Liver (tissue), 7 donors: ENCODE measurements at regions not wholly inside any gene's neighbourhood (a gene's known extent, or its start where the extent isn't known, plus 50 kb on each side); places are given as distances from the start of the nearest gene placed in this dataset.
"Not testable (repeated sequence)": the region's sequence is repeated elsewhere in the genome, so short reads cannot be mapped to it uniquely, and the experiment has no call there.

ENCODE experiments used
- DNase-seq: peaks from one replicate; pipeline ENCODE4 v3.0.0-alpha.2; 2017; ENCODE audit warnings: low spot score
- H3K27ac ChIP-seq, 2 donors: one replicate each; pipeline ENCODE4 v1.7.0; 2013; ENCODE audit warnings: inconsistent platforms in 2 of 2, low read length in 2 of 2, control low read depth in 1 of 2, low read depth in 1 of 2, mild to moderate bottlenecking in 1 of 2
- H3K27me3 ChIP-seq, 4 donors: one replicate each; pipeline versions ENCODE4 v1.6.1 to v1.7.0; 2013; ENCODE audit warnings: low read length in 3 of 4, inconsistent platforms in 1 of 4, mild to moderate bottlenecking in 1 of 4, moderate library complexity in 1 of 4; ENCODE audit not compliant: control insufficient read depth in 4 of 4, insufficient read depth in 4 of 4
- H3K36me3 ChIP-seq, 4 donors: one replicate each; pipeline versions ENCODE4 v1.6.1 to v1.7.0; 2013; ENCODE audit warnings: low read length in 3 of 4, mild to moderate bottlenecking in 3 of 4, low read depth in 1 of 4, moderate library complexity in 1 of 4; ENCODE audit not compliant: control insufficient read depth in 4 of 4, insufficient read depth in 3 of 4
- H3K4me1 ChIP-seq, 4 donors: one replicate each; pipeline versions ENCODE4 v1.6.1 to v1.7.0; 2013; ENCODE audit warnings: low read length in 3 of 4, mild to moderate bottlenecking in 3 of 4, moderate library complexity in 1 of 4; ENCODE audit not compliant: control insufficient read depth in 4 of 4, insufficient read depth in 4 of 4
- H3K4me3 ChIP-seq, 3 donors: one replicate each; pipeline versions ENCODE4 v1.6.1 to v1.7.0; 2013; ENCODE audit warnings: low read length in 3 of 3, control low read depth in 1 of 3, low read depth in 1 of 3, mild to moderate bottlenecking in 1 of 3
- H3K9ac ChIP-seq, 2 donors: one replicate each; pipeline ENCODE4 v1.7.0; 2013; ENCODE audit warnings: low read length in 2 of 2, mild to moderate bottlenecking in 2 of 2, moderate library complexity in 2 of 2, control low read depth in 1 of 2, low read depth in 1 of 2
- H3K9me3 ChIP-seq, 4 donors: one replicate each; pipeline versions ENCODE4 v1.6.1 to v1.7.0; 2013; ENCODE audit warnings: low read length in 3 of 4; ENCODE audit not compliant: control insufficient read depth in 4 of 4
- ATF3 ChIP-seq: IDR thresholded peaks from 2 replicates; pipeline ENCODE4 v1.6.1; 2016; ENCODE audit warnings: antibody characterized with exemption
- EGR1 ChIP-seq, 2 donors: IDR thresholded peaks; 2 replicates each; pipeline ENCODE4 v1.6.1; 2016 to 2018; ENCODE audit warnings: antibody characterized with exemption in 2 of 2, low read depth in 2 of 2
- FOXA1 ChIP-seq: IDR thresholded peaks from 2 replicates; pipeline ENCODE4 v1.6.1; 2016; ENCODE audit warnings: antibody characterized with exemption
- FOXA2 ChIP-seq: IDR thresholded peaks from 2 replicates; pipeline ENCODE4 v1.6.1; 2016; ENCODE audit warnings: antibody characterized with exemption
- HNF4A ChIP-seq, 2 donors: conservative IDR thresholded peaks; 2 replicates each; pipeline ENCODE4 v1.6.1; 2016; ENCODE audit warnings: antibody characterized with exemption in 2 of 2, mild to moderate bottlenecking in 2 of 2
- HNF4G ChIP-seq: IDR thresholded peaks from 2 replicates; pipeline ENCODE4 v1.6.1; 2016; ENCODE audit warnings: antibody characterized with exemption
- NR2F2 ChIP-seq: IDR thresholded peaks from 2 replicates; pipeline ENCODE4 v1.6.1; 2016; ENCODE audit warnings: antibody characterized with exemption
- REST ChIP-seq: IDR thresholded peaks from 2 replicates; pipeline ENCODE4 v1.6.1; 2016; ENCODE audit warnings: antibody characterized with exemption, mild to moderate bottlenecking
- RXRA ChIP-seq, 2 donors: IDR thresholded peaks; 2 replicates each; pipeline ENCODE4 v1.6.1; 2017 to 2018; ENCODE audit warnings: antibody characterized with exemption in 2 of 2, mild to moderate bottlenecking in 1 of 2
- TAF1 ChIP-seq: conservative IDR thresholded peaks from 2 replicates; pipeline ENCODE4 v1.6.1; 2016; ENCODE audit warnings: antibody characterized with exemption, mild to moderate bottlenecking
- YY1 ChIP-seq: IDR thresholded peaks from 2 replicates; pipeline ENCODE4 v1.6.1; 2016; ENCODE audit warnings: antibody characterized with exemption, mild to moderate bottlenecking
- ZBTB33 ChIP-seq: IDR thresholded peaks from 2 replicates; pipeline ENCODE4 v1.6.1; 2016; ENCODE audit warnings: antibody characterized with exemption
- WGBS: extraction: QIAGEN DNeasy Blood & Tissue Kit; methylation state at CpG from one replicate; pipeline ENCODE4 v1.1.7; 2013; 5-methylcytosine and 5-hydroxymethylcytosine counted together
- donor health status: healthy.
- donor health status: healthy.
- donor health status: healthy.
- donor health status: healthy.

- DNase-seq = no peak
These were observed 104.3 kb upstream of the SIMC1 start for GRCh38 chr5:176133877-176134276.

DNA sequence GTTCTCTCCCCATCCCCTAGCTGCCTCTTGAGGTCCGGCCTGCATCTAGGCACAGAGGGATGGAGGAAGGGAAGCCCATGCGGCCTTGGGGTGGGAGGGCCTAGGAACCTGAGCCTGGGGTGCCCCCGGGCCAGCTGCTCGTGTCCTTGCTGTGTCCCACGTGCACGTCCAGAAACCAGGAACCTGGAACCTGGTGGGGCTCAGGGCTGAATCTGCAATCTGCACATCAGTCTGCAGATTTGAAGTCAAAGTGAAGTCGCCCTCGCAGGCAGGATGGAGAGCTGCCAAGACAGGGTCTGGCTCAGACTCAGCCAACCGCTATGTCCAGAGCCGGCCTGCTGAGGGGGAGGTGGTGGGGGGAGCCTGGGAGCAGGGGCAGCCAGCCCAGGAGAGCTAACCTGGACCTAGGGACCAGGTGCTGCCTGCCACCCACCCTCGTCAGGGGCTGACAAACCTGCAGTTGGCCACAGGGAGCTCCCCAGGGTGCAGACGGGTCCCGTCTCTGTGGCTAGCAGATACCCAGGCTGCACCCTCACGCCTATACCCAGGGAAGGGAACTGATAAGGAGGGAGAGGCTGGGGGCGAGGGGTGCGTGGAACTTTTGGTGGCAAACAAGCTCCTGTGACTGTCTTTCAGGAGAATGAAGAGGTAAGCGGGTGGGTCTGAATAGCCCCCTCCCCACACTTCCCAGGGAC, 103.5 kb upstream of the SIMC1 start:
- TF ChIP-seq HNF4A (conservative IDR thresholded peaks at IDR 0.05) (no peak), TAF1 (no peak), ZBTB33 (no peak)
- no peak for DNase-seq
- Histone ChIP-seq H3K27ac (no peak overlapping the region), H3K9ac (no peak overlapping the region), H3K9me3 (no peaks in the 10 kb centered on the region), H3K27me3 (peaks cover 0 to 9% (median 3%) of the 10 kb centered on the region in 4 donors), H3K4me1 (peaks cover 0 to 2% (median under 1%) of the 10 kb centered on the region in 4 donors), H3K4me3 (no peak overlapping the region), H3K36me3 (no peaks in the 10 kb centered on the region)
- WGBS = 54% methylated on average over 17 of the region's 17 CpGs

More at GRCh38 chr5:176133877-176134276, 104.3 kb upstream of the SIMC1 start:
- TF ChIP-seq EGR1 (IDR thresholded peaks at IDR 0.05; ENCODE audit: low read depth in 2 of 2) (no peak), HNF4G (no peak), RXRA (IDR thresholded peaks at IDR 0.05) (no peak), ZBTB33 (no peak)
- Histone ChIP-seq H3K36me3 (no peaks in the 10 kb centered on the region), H3K4me3 (no peak overlapping the region), H3K4me1 (peaks cover 0 to 2% (median under 1%) of the 10 kb centered on the region in 4 donors), H3K27ac (no peak overlapping the region), H3K9ac (no peak overlapping the region), H3K9me3 (no peaks in the 10 kb centered on the region), H3K27me3 (peaks cover 0 to 9% (median 3%) of the 10 kb centered on the region in 4 donors)
- 18% methylated on average over 13 of the region's 15 CpGs for WGBS

- 54% methylated on average over 1 of the region's 1 CpG for WGBS
- H3K4me1 ChIP-seq = not testable (repeated sequence)
These were observed 98.1 kb upstream of the SIMC1 start for GRCh38 chr5:176140138-176140537.

GRCh38 chr5:176144508-176144907, 93.7 kb upstream of the SIMC1 start:
- H3K27ac ChIP-seq = no peak overlapping the region
- TF ChIP-seq FOXA2 = no peak
- TF ChIP-seq YY1 = no peak
- TF ChIP-seq NR2F2 = no peak
- no peak for TF ChIP-seq HNF4G
- TF ChIP-seq REST = no peak
- no peak for TF ChIP-seq FOXA1
- TF ChIP-seq ZBTB33 = no peak
- TF ChIP-seq RXRA (IDR thresholded peaks at IDR 0.05) = no peak
- no peak for TF ChIP-seq ATF3
- no peaks in the 10 kb centered on the region for H3K36me3 ChIP-seq
- 87% methylated on average over 2 of the region's 2 CpGs for WGBS
- no peak overlapping the region for H3K9ac ChIP-seq
- H3K27me3 ChIP-seq = no peaks in the 10 kb centered on the region
- no peak overlapping the region for H3K4me3 ChIP-seq
- DNase-seq = no peak
- no peaks in the 10 kb centered on the region for H3K4me1 ChIP-seq
- H3K9me3 ChIP-seq = peaks cover 0 to 4% (median 1%) of the 10 kb centered on the region in 4 donors

More at GRCh38 chr5:176140138-176140537, 98.1 kb upstream of the SIMC1 start:
- H3K9ac ChIP-seq, H3K27ac ChIP-seq, H3K36me3 ChIP-seq, DNase-seq, H3K4me3 ChIP-seq, H3K9me3 ChIP-seq, H3K27me3 ChIP-seq: not testable (repeated sequence)
